ENCODE measurements at regions not wholly inside any gene's neighbourhood (a gene's known extent, or its start where the extent isn't known, plus 50 kb on each side); places are given as distances from the start of the nearest gene placed in this dataset.

DNA sequence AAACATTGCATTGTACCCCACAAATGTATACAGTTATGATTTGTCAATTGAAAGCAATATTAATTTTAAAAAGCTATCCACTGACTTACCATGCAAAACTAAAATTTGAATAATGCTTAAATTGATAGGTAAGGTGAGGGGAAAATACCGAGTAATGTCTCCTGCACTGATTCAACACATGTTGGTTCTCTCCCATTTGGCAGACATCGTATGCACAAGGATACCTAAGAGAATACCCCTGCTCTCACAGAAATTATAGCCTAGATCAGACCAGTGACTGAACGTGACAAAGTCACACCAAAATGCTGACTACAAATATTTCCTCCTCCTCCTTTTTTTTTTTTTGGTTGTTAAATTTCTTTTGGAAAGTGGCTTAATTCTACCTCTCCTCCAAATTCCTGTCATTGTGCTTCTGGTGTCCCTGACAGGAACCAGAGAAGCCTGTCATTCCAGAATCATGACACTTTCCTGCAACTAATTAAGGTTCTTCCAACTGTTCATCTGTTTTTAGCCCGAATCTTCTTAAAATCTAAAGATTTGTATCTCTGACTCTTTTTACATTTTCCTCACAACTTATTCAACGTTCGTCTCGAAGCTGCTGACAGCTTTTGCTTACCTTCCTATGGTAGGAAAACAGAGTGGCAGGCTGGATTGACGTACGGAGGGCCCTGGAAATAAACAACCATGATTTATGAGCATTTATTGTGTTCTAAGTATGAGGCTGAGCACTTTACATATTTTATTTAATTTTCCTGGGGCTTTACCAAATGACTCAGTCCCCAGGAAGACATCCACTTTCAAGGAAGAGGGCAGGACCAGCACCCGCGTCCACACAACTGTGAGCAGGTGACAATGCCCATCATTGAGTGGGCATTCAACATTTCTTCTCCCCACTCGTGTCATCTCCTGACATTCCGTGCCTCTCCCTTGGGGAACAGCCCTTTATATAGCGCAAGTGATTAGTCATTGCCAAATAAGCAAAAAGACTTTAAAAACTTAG is 57.9 kb upstream of the KCNE2 start:
- Histone ChIP-seq H3K9me3 (ENCODE audit: control insufficient read depth, insufficient read depth, low read depth, low read length) (no peaks in the 10 kb centered on the region), H3K4me3 (ENCODE audit: low read depth in 2 of 2, low read length in 2 of 2) (no peak overlapping the region), H3K27ac (ENCODE audit: low read length) (no peak overlapping the region), H3K36me3 (ENCODE audit: control insufficient read depth, insufficient read depth, low read length) (no peaks in the 10 kb centered on the region), H3K4me1 (ENCODE audit: control insufficient read depth, insufficient read depth, low read length) (no peaks in the 10 kb centered on the region), H3K27me3 (ENCODE audit: control insufficient read depth, insufficient read depth, low read length) (no peaks in the 10 kb centered on the region)
- BruUV-seq (replicated peaks), result no TSS peak
- no peak for TF ChIP-seq POLR2AphosphoS5 (IDR thresholded peaks at IDR 0.05; ENCODE audit: low read depth, low read length)
- TF ChIP-seq TCF7L2 (IDR thresholded peaks at IDR 0.05; ENCODE audit: low read depth, low read length), result no peak
- no peak for TF ChIP-seq REST (IDR thresholded peaks at IDR 0.05; ENCODE audit: insufficient read depth in 1 of 2, low read depth in 2 of 2, low read length in 1 of 2)
- TF ChIP-seq CTCF (IDR thresholded peaks at IDR 0.05), result no peak
- TF ChIP-seq SIN3A (IDR thresholded peaks at IDR 0.05; ENCODE audit: borderline replicate concordance, insufficient read depth, low read depth, low read length), result no peak
- POLR2A ChIA-PET, result no interaction called here
- ATAC-seq (no peak), DNase-seq (ENCODE audit: low read depth, low spot score) (no peak)
- in situ Hi-C loops (cut with HindIII; ENCODE audit: low pct_unique_long_range_greater_than_20kb, low sequenced_read_pairs) (no loop called here), intact Hi-C loops (cut with micrococcal nuclease; ENCODE audit: unreplicated experiment) (no loop called here)
- CTCF ChIA-PET, result no interaction called here

- H3K36me3 ChIP-seq (ENCODE audit: control insufficient read depth, insufficient read depth, low read length), result no peaks in the 10 kb centered on the region
- CTCF ChIA-PET, result no interaction called here
- no peak for ATAC-seq
- H3K27ac ChIP-seq (ENCODE audit: low read length), result no peak overlapping the region
- in situ Hi-C loops (cut with HindIII; ENCODE audit: low pct_unique_long_range_greater_than_20kb, low sequenced_read_pairs), result no loop called here
- TF ChIP-seq CTCF (IDR thresholded peaks at IDR 0.05) (no peak), REST (IDR thresholded peaks at IDR 0.05; ENCODE audit: insufficient read depth in 1 of 2, low read depth in 2 of 2, low read length in 1 of 2) (no peak), TCF7L2 (IDR thresholded peaks at IDR 0.05; ENCODE audit: low read depth, low read length) (no peak), POLR2AphosphoS5 (IDR thresholded peaks at IDR 0.05; ENCODE audit: low read depth, low read length) (no peak), SIN3A (IDR thresholded peaks at IDR 0.05; ENCODE audit: borderline replicate concordance, insufficient read depth, low read depth, low read length) (no peak)
- no peak for DNase-seq (ENCODE audit: low read depth, low spot score)
- POLR2A ChIA-PET, result no interaction called here
- H3K9me3 ChIP-seq (ENCODE audit: control insufficient read depth, insufficient read depth, low read depth, low read length), result no peaks in the 10 kb centered on the region
- no peaks in the 10 kb centered on the region for H3K27me3 ChIP-seq (ENCODE audit: control insufficient read depth, insufficient read depth, low read length)
- no TSS peak for BruUV-seq (replicated peaks)
- no peak overlapping the region for H3K4me3 ChIP-seq (ENCODE audit: low read depth in 2 of 2, low read length in 2 of 2)
- H3K4me1 ChIP-seq (ENCODE audit: control insufficient read depth, insufficient read depth, low read length), result no peaks in the 10 kb centered on the region
- intact Hi-C loops (cut with micrococcal nuclease; ENCODE audit: unreplicated experiment), result no loop called here
These were observed 55.7 kb upstream of the KCNE2 start for GRCh38 chr21:34307991-34308532.

Data from Panc1 (cell line).